ENCODE measurements at regions not wholly inside any gene's neighbourhood (a gene's known extent, or its start where the extent isn't known, plus 50 kb on each side); places are given as distances from the start of the nearest gene placed in this dataset.

GRCh38 chr2:125272651-125273050, 1247.6 kb downstream of the CNTNAP5 start (continued):
- TF ChIP-seq ATF6 (CRISPR knock-in tag; IDR thresholded peaks at IDR 0.05) (no peak), ZNF219 (CRISPR knock-in tag; IDR thresholded peaks at IDR 0.05; ENCODE audit: borderline replicate concordance) (no peak), HMGA2 (CRISPR knock-in tag; IDR thresholded peaks at IDR 0.05) (no peak), NFATC4 (CRISPR knock-in tag; IDR thresholded peaks at IDR 0.05) (no peak), E2F5 (CRISPR knock-in tag; IDR thresholded peaks at IDR 0.05) (no peak), ZNF396 (CRISPR knock-in tag; IDR thresholded peaks at IDR 0.05; ENCODE audit: borderline replicate concordance) (no peak), ZNF138 (CRISPR knock-in tag; conservative IDR thresholded peaks at IDR 0.05) (no peak)

DNA sequence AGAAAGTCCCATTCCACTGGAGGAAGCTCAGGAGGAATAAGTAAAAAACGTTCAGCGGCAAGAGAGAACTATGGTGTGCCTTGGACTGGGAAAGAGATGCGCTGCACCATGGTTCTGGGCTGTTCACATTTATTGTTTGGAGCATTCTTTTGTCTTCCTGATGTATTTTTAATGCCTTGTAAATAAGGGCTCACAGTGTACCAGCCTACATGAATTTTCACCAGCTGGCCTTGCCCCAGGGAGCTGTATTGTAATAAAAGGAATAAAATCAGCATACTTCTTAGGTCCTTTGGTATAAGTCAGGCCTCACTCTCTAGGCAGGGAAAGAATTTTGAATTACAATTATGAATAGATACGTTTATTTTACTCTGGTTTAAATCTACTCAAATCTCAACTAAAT, 1249.6 kb downstream of the CNTNAP5 start:
- H3K4me3 Mint-ChIP-seq, result no peak overlapping the region
- TF ChIP-seq IRF2 (CRISPR knock-in tag; IDR thresholded peaks at IDR 0.05; ENCODE audit: borderline replicate concordance, low read depth) (no peak), PRRX2 (CRISPR knock-in tag; IDR thresholded peaks at IDR 0.05) (no peak), E2F5 (CRISPR knock-in tag; IDR thresholded peaks at IDR 0.05) (no peak), GABPB1 (CRISPR knock-in tag; IDR thresholded peaks at IDR 0.05) (no peak), USF2 (CRISPR knock-in tag; IDR thresholded peaks at IDR 0.05) (no peak), CREB1 (CRISPR knock-in tag; IDR thresholded peaks at IDR 0.05) (no peak), ZBTB21 (CRISPR knock-in tag; IDR thresholded peaks at IDR 0.05; ENCODE audit: borderline replicate concordance) (no peak), NR2C2 (CRISPR knock-in tag; IDR thresholded peaks at IDR 0.05) (no peak), TEAD4 (CRISPR knock-in tag; IDR thresholded peaks at IDR 0.05) (no peak), TEAD1 (CRISPR knock-in tag; IDR thresholded peaks at IDR 0.05) (no peak), ATF6 (CRISPR knock-in tag; IDR thresholded peaks at IDR 0.05) (no peak), FOXJ3 (CRISPR knock-in tag; IDR thresholded peaks at IDR 0.05; ENCODE audit: borderline replicate concordance) (no peak), IRF1 (CRISPR knock-in tag; IDR thresholded peaks at IDR 0.05) (no peak)
- TF ChIP-seq, protein P1, sequence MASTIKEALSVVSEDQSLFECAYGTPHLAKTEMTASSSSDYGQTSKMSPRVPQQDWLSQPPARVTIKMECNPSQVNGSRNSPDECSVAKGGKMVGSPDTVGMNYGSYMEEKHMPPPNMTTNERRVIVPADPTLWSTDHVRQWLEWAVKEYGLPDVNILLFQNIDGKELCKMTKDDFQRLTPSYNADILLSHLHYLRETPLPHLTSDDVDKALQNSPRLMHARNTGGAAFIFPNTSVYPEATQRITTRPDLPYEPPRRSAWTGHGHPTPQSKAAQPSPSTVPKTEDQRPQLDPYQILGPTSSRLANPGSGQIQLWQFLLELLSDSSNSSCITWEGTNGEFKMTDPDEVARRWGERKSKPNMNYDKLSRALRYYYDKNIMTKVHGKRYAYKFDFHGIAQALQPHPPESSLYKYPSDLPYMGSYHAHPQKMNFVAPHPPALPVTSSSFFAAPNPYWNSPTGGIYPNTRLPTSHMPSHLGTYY (CRISPR knock-in tag; IDR thresholded peaks at IDR 0.05), result no peak
- TF ChIP-seq, protein P2, sequence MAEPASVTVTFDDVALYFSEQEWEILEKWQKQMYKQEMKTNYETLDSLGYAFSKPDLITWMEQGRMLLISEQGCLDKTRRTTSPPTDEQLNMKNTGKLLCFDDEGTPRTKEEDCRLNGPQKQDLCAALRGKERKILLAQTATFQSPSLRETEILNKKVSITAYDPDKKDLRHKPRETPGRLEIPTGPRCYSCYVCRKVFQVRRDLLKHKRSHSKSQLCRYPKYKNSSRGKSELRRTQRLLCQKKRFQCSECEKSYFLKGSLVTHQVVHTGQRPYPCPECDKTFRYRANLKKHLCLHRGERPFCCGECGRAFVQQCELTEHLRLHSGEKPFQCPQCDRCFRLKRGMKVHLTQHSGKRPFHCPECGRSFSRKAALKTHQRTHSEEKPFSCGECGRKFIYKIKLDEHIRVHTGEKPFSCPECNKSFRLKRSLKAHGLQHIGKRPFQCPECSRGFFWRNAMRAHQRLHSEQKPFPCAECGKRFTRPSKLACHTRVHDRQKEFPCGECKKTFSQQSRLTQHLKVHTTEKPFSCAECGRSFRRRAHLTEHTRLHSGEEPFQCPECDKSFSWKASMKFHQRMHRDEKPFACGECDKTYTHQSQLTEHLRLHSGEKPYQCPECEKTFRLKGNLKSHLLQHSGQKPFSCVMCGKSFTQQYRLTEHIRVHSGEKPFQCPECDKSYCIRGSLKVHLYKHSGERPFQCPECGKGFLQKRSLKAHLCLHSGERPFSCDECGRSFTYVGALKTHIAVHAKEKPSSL (CRISPR knock-in tag; conservative IDR thresholded peaks at IDR 0.05), result no peak
- TF ChIP-seq, protein P3, sequence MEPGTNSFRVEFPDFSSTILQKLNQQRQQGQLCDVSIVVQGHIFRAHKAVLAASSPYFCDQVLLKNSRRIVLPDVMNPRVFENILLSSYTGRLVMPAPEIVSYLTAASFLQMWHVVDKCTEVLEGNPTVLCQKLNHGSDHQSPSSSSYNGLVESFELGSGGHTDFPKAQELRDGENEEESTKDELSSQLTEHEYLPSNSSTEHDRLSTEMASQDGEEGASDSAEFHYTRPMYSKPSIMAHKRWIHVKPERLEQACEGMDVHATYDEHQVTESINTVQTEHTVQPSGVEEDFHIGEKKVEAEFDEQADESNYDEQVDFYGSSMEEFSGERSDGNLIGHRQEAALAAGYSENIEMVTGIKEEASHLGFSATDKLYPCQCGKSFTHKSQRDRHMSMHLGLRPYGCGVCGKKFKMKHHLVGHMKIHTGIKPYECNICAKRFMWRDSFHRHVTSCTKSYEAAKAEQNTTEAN (CRISPR knock-in tag; IDR thresholded peaks at IDR 0.05), result no peak
- TF ChIP-seq, protein P4, sequence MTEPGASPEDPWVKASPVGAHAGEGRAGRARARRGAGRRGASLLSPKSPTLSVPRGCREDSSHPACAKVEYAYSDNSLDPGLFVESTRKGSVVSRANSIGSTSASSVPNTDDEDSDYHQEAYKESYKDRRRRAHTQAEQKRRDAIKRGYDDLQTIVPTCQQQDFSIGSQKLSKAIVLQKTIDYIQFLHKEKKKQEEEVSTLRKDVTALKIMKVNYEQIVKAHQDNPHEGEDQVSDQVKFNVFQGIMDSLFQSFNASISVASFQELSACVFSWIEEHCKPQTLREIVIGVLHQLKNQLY (CRISPR knock-in tag; IDR thresholded peaks at IDR 0.05), result no peak
- DNase-seq (ENCODE audit: low spot score) (no peak), ATAC-seq (no peak)
- ChIA-PET POLR2A (no interaction called here), CTCF (no interaction called here)
- no peaks in the 10 kb centered on the region for H3K27me3 Mint-ChIP-seq (ENCODE audit: low read depth)
- peaks cover 39% of the 10 kb centered on the region for H3K9me3 Mint-ChIP-seq
- H3K27ac Mint-ChIP-seq, result no peak overlapping the region; the same call in 1 of the 2 replicates
- peaks cover 19% of the 10 kb centered on the region for H3K36me3 Mint-ChIP-seq
- H3K4me1 Mint-ChIP-seq, result peaks cover 10% of the 10 kb centered on the region

Measured in WTC11 (cell line).